COLO668 (cell line): ENCODE measurements at regions not wholly inside any gene's neighbourhood (a gene's known extent, or its start where the extent isn't known, plus 50 kb on each side); places are given as distances from the start of the nearest gene placed in this dataset.

Source experiments
- DNase-seq: peaks from one replicate; lab custom pipeline; 2025; ENCODE audit not compliant: unreplicated experiment; lab: John Stamatoyannopoulos, UW

DNA sequence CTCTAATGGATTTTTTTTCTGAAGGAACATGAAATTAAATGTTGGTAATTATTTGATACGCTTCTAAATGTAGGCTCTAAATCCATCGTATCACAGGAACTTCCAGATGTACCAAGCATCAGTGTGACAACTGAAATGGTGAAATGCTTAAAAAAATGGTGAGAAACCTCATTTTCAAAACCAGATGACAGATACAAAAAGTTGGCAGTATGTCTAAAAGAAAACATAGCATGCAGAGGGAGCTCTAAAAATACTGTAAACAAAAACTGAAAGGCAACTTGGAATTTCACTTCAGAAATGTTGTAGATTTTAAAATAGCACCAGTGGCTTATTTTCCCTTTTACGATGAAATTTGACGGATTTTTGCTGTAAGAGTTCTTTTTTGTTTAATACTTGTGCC lies 1043.6 kb upstream of the WWC1 start:
- no peak for DNase-seq

DNA sequence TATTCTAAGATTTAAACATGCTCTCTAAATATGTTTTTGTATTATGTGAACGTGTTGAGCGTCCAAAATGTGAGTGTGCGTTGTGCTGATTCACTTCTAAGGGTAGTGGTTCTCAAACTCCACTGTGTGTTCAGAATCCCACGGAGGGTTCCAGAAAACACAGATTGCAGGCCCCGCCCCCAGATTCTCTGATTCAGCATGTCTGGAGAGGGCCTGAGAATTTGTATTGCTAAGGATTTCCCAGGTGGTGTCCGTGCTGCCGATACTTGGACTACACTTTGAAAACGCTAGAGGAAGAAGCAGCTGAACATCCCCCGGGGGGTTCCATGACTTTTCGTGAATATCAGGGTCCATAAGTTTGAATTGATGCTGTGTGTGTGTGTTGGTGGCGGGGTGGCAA lies 1043.2 kb upstream of the WWC1 start:
- no peak for DNase-seq

DNA sequence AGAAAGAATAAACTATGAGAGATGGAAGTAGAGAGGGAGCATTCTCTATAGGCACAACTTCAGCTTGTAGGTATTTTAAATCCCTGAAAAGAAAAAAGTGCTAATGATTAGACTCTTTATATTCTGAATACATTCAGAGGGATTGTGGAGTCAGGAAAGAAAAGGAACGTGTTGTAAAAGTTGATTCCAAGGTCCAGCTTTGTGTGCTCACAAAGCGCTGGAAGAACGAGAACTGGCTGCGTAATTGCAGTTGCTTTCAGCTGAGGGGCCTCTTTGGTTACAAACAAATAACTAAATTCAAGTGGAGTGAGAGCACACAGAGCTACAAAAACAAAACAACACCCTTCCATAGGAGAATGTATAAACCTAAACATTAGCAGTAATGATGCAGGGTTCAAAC lies 1040.4 kb upstream of the WWC1 start:
- DNase-seq: no peak

DNA sequence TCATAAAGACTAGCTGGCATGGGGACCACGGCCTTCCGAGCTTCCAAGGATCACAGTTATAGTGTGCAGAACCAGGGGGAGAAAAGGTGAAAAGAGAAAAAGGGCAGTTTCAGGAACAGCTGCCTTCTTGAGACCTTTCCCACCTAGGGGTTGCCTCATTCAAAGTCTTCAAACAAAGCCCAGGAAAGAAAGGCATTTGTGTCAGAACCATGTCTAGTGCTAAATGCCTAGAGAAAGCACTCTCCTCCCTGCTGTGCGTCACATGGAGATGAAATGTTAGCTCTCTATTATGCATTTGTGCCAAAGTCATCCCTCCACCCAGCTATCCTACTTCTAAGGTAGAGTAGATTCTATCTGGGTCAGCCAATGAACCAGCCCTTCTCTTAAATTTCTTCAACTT lies 1037.3 kb upstream of the WWC1 start:
- DNase-seq: no peak

DNA sequence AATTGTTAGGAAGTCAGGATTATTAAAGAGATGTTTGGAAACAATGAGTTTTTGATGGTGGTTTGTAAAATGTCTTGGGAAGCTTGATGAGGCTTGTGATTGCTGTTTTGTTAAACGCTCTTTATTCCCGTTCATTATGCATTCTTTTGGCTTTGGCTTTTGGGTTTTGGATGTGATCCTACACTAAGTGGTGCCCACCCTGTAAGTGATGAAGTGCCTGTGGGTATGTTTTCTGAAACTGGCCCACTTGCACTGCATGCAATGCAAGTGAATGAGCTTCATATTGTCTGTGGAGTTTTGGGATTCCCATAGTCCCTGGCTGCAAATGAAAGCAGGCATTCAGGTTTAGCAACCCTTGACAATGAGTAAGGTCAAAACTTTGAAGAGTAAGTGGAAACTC lies 1035.5 kb upstream of the WWC1 start:
- DNase-seq: no peak

DNA sequence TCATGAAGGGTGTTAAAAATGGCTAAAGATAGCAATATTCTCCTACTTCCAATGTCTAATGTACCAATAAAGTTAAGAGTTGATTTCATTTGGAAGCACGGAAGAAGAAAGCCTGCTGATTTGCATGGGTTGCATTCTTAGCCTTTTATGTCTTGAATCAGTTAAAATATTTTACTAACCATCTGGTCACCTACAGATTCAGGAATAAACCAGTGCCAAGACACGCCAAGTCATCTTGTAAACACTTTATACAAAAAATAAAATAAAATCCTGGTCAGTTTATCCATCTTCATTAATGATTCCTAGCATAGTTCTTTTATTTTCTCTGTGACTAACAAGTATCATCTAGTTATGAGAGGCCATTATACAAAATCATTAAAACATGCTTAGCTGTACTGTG lies 1031.6 kb upstream of the WWC1 start:
- DNase-seq: no peak

DNA sequence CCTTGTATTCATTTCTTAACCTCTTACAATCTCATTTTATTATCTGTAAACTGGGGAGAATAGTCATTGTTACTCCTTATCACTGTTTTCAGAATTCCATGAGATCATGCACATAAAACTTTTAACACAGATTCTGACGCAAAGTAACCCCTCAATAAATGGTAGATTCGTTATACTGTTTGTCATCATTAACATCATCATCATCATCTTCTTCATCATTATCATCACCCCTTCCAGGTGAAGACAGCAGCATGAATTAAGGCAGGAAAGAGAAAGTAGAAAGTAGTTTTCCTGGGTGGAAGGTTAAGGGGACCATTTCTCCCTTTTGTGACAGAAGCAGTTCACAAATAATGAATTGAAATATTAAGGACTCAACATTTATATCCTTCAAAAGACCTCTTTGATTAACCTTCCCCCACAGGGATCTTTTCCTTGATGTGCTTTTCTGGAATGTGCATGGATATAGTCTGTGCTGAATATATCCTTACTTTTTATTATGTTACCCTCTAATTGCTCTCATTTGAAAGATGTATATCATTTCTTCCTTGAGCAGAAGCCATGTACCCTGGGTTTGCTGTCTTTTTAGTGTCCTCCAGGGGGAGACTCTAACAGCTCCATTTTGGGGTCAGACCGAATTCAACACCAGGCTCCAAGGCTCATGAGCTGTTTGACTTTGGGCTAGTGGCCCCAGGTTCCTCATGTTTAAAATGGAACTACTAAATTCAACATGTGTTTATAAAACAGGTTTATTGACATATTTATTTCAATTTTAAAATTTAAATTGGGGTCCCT lies 1029.9 kb upstream of the WWC1 start:
- DNase-seq: no peak

DNA sequence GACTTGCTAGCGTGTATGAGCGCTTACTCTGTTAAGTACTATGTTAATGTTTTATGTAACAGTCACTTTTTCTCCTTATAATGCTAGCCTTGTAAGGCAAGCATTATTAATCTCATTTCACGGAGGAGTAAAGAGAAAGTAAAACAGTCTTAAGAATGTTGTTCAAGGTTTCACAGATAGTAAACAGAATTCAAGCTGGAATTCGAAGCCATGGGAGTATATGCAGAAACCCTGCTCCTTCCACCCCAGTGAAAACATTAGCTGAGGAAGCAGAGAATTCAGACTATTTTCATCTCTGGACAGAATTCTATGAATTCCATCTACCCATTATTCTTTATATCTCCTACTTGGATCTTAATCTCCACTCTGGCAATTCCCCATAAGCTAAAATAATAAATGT lies 1028.3 kb upstream of the WWC1 start:
- DNase-seq: no peak

DNA sequence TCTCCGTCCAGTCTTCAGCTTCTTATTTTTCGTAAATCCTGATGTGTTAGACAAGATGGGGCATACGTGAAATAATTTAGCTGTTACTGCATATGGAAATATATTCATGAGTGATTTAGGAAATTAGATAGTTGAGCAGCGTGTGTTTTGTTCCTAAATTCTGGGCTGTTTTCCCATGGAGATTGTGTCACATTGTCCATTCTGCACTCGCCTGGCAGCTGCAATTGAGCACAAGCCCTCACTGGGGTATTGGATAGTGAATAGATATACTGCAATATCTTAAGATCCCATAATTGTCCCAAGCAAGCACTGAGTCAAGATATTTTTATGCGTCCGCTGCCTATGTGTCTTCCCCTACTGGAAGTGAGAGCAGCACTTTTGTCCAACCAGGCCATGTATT lies 1027.1 kb upstream of the WWC1 start:
- no peak for DNase-seq

DNA sequence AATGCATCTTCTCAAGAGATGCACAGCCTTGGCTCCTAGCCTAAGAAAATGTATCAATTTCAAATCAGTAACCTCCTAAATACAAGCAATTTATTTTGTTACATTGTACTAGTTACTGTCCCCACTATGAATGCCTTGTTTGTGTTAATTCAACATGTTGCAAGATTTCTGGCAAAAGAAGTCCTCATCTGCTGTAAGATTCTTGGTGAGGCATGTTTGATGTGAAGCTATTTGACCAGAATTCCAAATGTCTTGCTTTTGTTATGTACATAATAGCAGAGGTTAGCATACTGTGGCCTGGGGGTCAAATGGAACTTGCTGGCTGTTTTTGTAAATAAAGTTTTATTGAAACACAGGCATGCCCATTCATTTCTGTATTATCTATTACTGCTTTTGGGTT lies 1023.1 kb upstream of the WWC1 start:
- no peak for DNase-seq

DNA sequence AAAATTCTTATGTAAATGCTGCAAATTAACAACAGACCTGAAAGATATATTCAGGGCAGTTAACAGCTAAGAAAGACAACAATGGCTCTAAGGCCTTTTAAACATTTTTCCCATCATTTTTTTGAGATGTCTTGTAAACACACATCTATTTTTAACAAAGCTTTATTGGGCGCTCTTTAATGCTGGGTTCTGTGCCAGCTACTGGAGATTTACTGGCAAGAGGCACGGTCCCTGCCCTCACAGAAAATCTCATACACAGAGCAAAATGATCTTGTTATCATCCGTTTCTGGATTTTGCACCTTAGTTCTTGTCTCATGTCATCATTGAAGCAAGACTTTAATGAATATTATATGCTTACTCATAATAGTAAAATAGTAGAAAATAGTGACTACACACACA lies 1022.3 kb upstream of the WWC1 start:
- DNase-seq: no peak

DNA sequence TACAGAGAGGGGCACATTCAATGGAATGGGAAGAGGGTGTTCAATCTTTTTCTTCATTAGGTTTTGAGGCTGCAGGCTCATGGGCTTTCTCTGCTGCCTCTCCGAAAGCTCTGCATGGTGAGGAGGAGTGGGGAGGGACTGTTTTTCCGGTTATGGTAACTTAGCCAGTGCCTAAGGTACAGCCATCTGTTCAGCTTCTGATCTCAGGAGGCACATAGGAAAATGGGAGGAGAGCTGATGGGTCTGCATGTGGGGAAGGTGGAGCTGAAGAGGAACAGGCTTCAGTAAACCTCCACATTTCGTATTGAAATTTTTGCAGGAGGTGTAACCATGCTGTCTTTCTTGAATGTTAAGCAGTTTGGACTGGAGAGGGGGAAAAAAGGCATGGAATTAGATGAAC lies 1020.4 kb upstream of the WWC1 start:
- no peak for DNase-seq

DNA sequence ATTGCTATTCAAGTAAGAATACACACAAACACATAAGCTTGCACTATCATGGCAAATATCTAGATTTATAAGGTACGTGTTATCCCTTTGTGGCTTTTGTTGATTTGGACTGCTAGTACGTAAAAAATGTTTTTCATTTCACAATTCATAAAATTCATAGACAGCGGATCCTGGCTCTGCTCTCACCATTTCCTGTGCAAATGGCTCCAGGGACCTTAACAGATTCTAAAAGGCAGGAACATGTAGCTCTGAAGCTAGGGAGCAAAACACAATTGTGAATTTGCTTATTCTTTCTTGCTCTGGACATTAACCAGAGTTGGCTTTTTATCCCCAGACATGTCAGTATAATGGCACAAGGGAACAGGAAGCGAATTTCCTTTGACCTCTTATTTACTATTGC lies 1019.9 kb upstream of the WWC1 start:
- DNase-seq: no peak

DNA sequence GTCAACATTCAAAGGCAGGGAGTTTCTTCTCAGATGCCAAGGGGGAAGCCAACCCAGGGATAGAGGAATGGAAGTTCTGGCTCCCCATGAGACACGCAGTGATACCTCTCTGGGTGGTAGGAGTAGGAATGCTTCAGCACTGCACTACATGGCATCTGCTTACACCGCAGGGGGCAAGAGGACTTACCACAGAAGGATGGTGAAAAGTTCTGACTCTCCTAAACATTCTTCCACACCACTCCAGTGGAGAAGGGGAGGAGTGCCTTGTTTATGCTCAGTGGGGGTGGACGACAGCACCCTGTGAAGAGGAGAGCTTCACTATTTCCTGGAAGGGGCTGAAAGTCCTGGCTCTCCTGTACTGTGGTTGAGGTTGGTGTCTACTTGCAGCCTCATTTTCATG lies 1011.3 kb upstream of the WWC1 start:
- no peak for DNase-seq

DNA sequence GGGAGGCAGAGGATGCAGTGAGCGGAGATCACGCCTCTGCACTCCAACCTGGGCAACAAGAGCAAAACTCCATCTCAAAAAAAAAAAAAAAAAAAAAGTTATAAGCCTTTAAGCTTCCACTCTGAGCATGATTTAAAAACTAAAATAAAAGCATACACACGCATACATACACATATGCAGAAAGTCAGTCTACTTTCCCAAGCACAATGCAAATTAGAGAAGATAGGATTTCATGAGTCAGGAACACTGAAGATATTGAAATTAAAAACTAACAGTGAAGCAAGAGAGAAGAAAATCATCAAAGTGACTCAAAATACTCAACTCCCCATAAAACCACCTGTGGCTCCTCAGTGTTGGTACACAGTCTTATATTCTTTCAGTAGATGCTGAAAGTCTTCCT lies 1009.5 kb upstream of the WWC1 start:
- no peak for DNase-seq

DNA sequence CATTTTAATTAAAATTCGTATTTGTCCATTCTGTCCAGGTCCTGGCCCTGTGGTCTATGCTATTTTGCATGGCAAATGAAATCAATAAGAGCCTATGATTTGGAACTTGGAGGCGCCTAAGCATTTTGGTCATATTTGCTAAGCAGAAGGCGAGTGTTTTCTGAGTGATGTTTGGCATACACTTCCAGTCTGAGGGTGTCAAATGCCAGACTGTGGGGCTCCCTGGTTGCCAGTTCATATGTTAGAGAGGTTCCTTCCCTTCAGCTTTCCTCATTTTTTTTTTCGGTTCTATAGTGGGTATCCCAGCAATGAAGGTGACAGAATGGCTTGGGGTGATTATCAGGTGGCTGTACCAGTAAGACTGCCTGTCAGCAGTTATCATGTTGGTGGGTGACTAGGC lies 1007.8 kb upstream of the WWC1 start:
- no peak for DNase-seq

DNA sequence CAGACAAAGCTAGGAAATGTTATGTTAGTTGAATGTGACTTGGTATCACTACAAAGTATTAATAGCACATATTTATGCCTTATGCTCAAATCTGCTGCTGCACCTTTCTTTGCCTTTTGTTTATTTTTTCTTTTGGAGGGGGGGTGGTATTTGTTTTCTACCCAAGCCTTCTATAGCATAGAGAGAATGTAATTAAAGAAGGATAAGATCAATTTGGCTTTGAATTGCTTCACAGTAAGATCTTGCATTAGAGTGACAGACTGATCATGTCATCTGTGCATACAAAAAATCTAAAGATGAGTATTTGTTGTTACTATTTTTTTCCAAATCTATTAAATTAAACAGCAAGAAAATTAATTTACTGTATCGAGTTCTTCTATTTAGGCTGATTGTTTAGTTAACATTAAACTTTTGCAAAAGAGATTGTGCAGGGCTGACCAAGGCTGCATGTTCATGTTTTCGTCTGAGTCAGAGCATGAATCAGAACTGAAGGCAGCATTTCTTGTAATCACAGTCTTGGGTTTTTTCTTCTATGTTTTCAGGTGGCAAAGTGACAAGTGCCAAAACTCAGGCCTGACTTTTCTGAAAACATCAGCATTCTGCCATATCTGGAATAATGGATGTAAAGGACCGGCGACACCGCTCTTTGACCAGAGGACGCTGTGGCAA lies 1007.1 kb upstream of the WWC1 start:
- DNase-seq: no peak

DNA sequence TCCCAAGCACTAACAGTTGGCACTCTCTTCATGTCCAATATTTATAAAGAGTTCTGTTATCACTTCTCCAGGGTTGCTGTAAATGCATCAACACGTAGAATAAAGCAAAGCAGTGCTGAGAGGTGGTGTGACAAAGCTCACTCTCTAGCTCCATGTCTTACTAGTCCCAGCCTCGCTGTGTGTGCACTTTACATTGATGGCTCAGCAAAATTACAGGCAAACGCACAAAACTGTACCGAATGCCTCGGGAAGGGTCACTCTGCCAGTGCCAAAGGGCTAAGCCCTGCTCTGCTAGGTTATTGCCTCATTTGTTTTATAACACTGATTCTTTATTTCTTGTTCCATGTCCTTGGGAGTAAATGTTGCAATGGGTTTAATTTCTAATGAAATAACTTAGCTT lies 1005.9 kb upstream of the WWC1 start:
- no peak for DNase-seq

DNA sequence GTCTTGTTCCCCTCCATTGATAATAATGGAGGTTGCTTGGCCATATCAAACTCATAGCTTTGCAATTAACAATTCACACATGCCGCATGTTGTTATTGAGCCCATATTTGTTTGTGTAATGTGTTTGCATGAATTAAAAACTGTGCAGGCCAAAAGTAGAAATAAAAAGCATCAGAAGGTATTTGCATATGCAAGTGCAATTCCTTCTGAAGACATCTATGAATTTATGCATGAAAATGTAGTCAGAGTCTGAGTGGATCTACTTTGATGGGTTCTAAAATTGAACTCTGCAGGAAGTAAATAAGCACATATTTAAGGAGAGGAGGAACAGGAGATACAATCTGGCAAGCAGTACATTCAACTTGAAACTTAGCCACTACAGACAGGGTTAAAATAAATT lies 1004.6 kb upstream of the WWC1 start:
- no peak for DNase-seq

DNA sequence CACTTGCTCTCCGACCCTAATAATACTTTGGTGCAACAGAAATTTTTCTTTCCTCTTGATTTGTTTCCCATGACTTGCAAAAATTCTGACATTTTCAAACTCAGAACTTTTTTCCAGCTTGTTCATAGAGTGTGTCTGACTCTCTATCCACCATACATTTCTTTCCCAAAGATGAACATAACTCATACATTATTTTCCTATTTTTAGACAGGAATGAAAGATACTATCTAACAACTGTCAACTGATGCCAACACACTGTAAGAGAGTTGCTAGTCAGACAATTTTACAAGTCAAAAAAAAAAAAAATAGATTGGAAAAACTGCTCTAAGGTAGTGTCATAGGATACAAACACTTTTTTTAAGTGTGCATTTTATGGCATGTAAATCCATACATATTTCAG lies 1001.0 kb upstream of the WWC1 start:
- DNase-seq: no peak

DNA sequence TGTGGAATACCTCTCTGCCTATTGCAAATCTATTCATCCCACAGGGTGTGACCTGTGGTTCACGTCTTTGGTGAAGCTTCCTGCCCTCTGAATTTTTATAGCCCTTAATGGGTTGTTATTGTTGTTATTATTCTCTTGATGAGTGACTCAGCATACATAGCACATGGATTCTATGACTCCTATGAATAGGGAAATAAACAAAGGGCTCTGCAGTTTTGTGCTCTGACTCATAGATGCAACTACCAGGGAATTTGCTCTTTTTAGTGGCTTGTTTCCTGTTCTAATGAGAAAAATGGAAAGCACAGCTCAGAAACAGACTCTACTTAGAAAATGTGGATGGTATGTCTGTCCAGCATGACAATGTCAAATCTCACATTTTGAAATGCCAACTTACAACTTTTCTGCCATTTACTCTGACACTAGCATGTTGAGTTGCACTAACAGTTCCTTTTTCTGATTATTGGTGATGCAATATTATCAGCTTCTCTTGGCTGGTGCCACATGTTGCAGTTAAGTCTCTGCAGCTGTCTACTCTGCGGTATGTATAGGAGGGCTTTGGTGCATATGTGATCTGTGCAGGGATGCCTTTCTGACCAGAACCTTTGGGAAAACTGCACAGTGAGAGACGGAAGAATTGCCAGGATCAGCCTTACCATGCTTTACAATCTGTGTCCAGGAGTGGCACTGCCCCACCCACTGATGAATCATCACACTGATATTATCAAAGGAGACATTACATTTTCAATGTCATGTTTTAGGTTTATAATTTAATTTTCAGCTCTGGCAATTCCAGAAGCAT lies 996.4 kb upstream of the WWC1 start:
- DNase-seq: no peak

DNA sequence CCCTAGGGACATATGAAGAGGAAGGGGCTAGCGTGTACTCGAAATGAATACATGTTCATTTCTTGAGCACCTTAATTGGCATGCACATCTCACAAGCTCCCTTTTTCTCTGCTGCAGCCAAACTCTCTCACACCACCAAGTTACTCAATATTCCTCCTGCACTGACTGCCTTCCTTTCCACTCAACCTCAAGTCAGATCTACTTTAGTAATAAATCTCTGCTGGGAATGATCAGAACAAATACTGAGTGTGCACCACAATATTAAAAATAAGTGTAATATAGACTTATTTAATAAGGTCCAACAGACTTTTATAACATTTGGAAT lies 995.8 kb upstream of the WWC1 start:
- DNase-seq: no peak
